ENCODE measurements at regions not wholly inside any gene's neighbourhood (a gene's known extent, or its start where the extent isn't known, plus 50 kb on each side); places are given as distances from the start of the nearest gene placed in this dataset.

- TF ChIP-seq EZH2phosphoT487 (IDR thresholded peaks at IDR 0.05; ENCODE audit: borderline replicate concordance, low read length) (no peak), CTCF (IDR thresholded peaks at IDR 0.05; ENCODE audit: low read depth, low read length, poor library complexity, severe bottlenecking) (no peak)
Observed at GRCh38 chr7:101686030-101686429, 56.9 kb upstream of the MYL10 start.
